ENCODE measurements at regions not wholly inside any gene's neighbourhood (a gene's known extent, or its start where the extent isn't known, plus 50 kb on each side); places are given as distances from the start of the nearest gene placed in this dataset.

DNA sequence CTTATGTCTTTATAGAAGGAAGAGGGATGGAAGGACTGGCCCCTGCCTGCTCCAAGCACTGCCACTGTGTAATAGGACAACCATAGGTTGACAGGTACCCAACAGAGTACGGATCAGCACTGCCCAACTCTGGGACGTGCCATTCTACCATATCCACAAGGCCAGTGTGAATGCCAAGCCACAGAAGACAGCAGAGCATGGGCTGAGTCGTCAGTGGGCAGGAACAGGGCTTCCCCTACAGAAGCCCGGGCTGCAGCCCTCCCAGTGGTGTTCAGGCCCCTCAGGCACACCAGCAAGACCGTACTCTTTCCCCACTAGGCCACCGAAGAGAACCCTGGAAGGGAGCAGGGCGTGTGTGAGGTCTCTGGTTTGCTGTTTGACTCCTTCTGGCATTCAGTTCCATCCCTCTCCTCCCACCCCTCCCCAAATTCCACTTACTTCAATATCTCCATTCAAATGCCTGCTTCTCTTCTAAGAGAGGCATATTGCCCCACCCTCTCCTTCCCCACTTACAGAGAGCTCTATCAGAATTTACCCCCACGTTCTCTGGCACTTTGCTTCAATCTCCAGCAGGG lies 209.4 kb downstream of the FOXO1 start:
- Histone ChIP-seq H3K4me1 (peaks cover 0 to 8% (median 0%) of the 10 kb centered on the region in 4 donors), H3K36me3 (no peaks in the 10 kb centered on the region), H3K9me3 (no peaks in the 10 kb centered on the region), H3K4me3 (no peak overlapping the region), H3K27me3 (no peaks in the 10 kb centered on the region), H3K27ac (no peak overlapping the region)
- TF ChIP-seq POLR2A (IDR thresholded peaks at IDR 0.05): no peak
- no peak for TF ChIP-seq CTCF (IDR thresholded peaks at IDR 0.05)
- intact Hi-C loops (cut with DNase I): no loop called here
- ATAC-seq: peak in 1 of 4 donors; percentile 9
- no peak for DNase-seq
- 70% methylated on average over 5 of the region's 8 CpGs for WGBS (ENCODE audit: insufficient coverage, low coverage, low lambda C conversion rate, missing lambda C conversion rate)

GRCh38 chr13:40457929-40458719 lies 208.3 kb downstream of the FOXO1 start:
- WGBS (ENCODE audit: insufficient coverage, low coverage, low lambda C conversion rate, missing lambda C conversion rate): 82% methylated on average over 4 of the region's 12 CpGs
- Histone ChIP-seq H3K9me3 (no peaks in the 10 kb centered on the region), H3K27me3 (no peaks in the 10 kb centered on the region), H3K4me3 (no peak overlapping the region), H3K4me1 (peaks cover 0 to 1% (median 0%) of the 10 kb centered on the region in 4 donors), H3K36me3 (no peaks in the 10 kb centered on the region), H3K27ac (no peak overlapping the region)
- ATAC-seq (no peak), DNase-seq (no peak)
- intact Hi-C loops (cut with DNase I): no loop called here
- TF ChIP-seq CTCF (IDR thresholded peaks at IDR 0.05): no peak
- TF ChIP-seq POLR2A (IDR thresholded peaks at IDR 0.05): no peak

- intact Hi-C loops (cut with DNase I): no loop called here
- ATAC-seq (no peak), DNase-seq (no peak)
- TF ChIP-seq POLR2A (IDR thresholded peaks at IDR 0.05) (no peak), CTCF (IDR thresholded peaks at IDR 0.05) (no peak)
- Histone ChIP-seq H3K27me3 (no peaks in the 10 kb centered on the region), H3K27ac (no peak overlapping the region), H3K9me3 (no peaks in the 10 kb centered on the region), H3K4me3 (no peak overlapping the region), H3K36me3 (no peaks in the 10 kb centered on the region), H3K4me1 (no peaks in the 10 kb centered on the region)
- 88% methylated on average over 7 of the region's 7 CpGs for WGBS (ENCODE audit: insufficient coverage, low coverage, low lambda C conversion rate, missing lambda C conversion rate)
These were observed 207.8 kb downstream of the FOXO1 start for GRCh38 chr13:40458720-40458990.

DNA sequence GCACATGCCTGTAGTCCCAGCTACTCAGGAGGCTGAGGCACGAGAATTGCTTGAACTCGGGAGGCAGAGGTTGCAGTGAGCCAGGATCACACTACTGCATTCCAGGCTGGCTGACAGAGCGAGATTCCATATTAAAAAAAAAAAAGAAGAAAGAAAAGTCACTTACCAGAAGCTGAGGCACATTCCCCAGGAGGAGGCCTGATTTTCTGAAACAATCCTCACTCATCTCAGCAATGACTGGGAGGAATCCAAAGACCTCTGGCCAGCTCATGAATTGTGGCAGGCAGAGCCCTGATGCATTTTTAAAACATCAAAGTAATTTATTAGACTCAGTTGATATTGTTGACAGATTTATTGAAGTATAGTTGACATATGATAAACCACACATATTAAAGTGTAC lies 206.3 kb downstream of the FOXO1 start:
- no peaks in the 10 kb centered on the region for H3K9me3 ChIP-seq
- no peak for TF ChIP-seq CTCF (IDR thresholded peaks at IDR 0.05)
- TF ChIP-seq POLR2A (IDR thresholded peaks at IDR 0.05): no peak
- no peaks in the 10 kb centered on the region for H3K36me3 ChIP-seq
- H3K4me1 ChIP-seq: no peaks in the 10 kb centered on the region
- H3K27me3 ChIP-seq: no peaks in the 10 kb centered on the region
- no peak overlapping the region for H3K27ac ChIP-seq
- DNase-seq: no peak
- no CpG with 5 or more reads among the region's 3 CpGs for WGBS (ENCODE audit: insufficient coverage, low coverage, low lambda C conversion rate, missing lambda C conversion rate)
- intact Hi-C loops (cut with DNase I): no loop called here
- no peak overlapping the region for H3K4me3 ChIP-seq
- ATAC-seq: no peak

Measured in right lobe of liver (tissue), 6 donors.